ENCODE measurements at regions not wholly inside any gene's neighbourhood (a gene's known extent, or its start where the extent isn't known, plus 50 kb on each side); places are given as distances from the start of the nearest gene placed in this dataset.

DNA sequence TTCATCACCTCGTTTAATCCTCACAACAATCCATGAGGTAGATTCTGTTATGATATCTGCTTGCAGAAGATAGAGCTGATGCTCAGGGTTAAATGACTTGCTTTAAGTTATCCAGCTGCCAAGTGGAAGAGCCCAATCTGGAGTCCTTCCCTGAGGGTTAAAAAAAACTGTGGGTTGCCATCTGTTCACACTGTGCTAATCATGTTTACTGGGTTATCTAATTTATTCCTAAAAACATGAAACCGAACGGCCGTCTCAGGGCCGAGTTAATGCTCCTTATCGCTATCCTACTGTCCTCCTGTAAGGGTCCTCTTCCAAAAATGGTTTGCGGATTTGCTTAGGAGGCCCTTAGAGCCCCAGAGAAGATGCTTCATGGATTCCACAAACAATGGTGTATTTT is 153.3 kb downstream of the YIPF5 start:
- Mint-ChIP-seq H3K4me3 (no peak overlapping the region), H3K27me3 (peaks cover 3 to 6% (median 4%) of the 10 kb centered on the region in 5 donors), H3K27ac (no peak overlapping the region), H3K36me3 (peaks cover 0 to 12% (median 4%) of the 10 kb centered on the region in 5 donors), H3K4me1 (peaks cover 0 to 2% (median 0%) of the 10 kb centered on the region in 7 donors), H3K9me3 (peaks cover 6 to 42% (median 16%) of the 10 kb centered on the region in 11 donors)
- ChIA-PET CTCF (no interaction called here), POLR2A (no interaction called here)
- intact Hi-C loops (cut with micrococcal nuclease): no loop called here
- H3K36me3 ChIP-seq (ENCODE audit: control insufficient read depth in 2 of 3, insufficient read depth in 3 of 3, low read length in 3 of 3): no peaks in the 10 kb centered on the region
- ATAC-seq (no peak), DNase-seq (no peak)
- peaks cover 0 to 4% of the 10 kb centered on the region in 2 donors for H3K27me3 ChIP-seq (ENCODE audit: control insufficient read depth in 2 of 2, insufficient read depth in 2 of 2, low read length in 2 of 2)
- no peak overlapping the region for H3K27ac ChIP-seq (ENCODE audit: low read depth, low read length)
- no peaks in the 10 kb centered on the region for H3K9me3 ChIP-seq (ENCODE audit: control insufficient read depth in 2 of 3, low read length in 3 of 3)
- no peaks in the 10 kb centered on the region for H3K4me1 ChIP-seq (ENCODE audit: control insufficient read depth in 2 of 2, insufficient read depth in 2 of 2, low read length in 2 of 2)
- no peak overlapping the region for H3K4me3 ChIP-seq (ENCODE audit: low read length)

DNA sequence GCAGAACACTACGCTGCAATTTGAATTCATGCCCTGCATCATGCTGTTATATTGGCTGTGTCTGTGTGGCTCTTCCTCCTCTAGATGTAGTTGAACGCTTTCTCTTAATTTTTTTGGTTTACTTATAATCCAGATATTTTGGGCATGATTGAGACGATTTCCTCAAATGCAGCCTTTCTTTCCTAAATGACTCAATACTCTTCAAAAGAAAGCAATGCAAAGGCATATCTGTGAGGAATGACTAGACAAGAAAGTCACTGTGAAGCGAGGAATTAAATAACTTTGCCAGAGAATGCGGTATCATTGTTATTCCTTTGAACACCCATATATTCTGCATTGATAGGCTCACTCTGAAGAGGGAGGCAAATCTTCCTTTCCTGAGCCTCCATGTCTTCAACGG is 152.8 kb downstream of the YIPF5 start:
- Histone ChIP-seq H3K36me3 (ENCODE audit: control insufficient read depth in 2 of 3, insufficient read depth in 3 of 3, low read length in 3 of 3) (no peaks in the 10 kb centered on the region), H3K27ac (ENCODE audit: low read depth, low read length) (no peak overlapping the region), H3K4me3 (ENCODE audit: low read length) (no peak overlapping the region), H3K9me3 (ENCODE audit: control insufficient read depth in 2 of 3, low read length in 3 of 3) (no peaks in the 10 kb centered on the region), H3K4me1 (ENCODE audit: control insufficient read depth in 2 of 2, insufficient read depth in 2 of 2, low read length in 2 of 2) (no peaks in the 10 kb centered on the region), H3K27me3 (ENCODE audit: control insufficient read depth in 2 of 2, insufficient read depth in 2 of 2, low read length in 2 of 2) (peaks cover 0 to 4% of the 10 kb centered on the region in 2 donors)
- intact Hi-C loops (cut with micrococcal nuclease): no loop called here
- peaks cover 0 to 2% (median 0%) of the 10 kb centered on the region in 7 donors for H3K4me1 Mint-ChIP-seq
- CTCF ChIA-PET: no interaction called here
- peaks cover 3 to 6% (median 4%) of the 10 kb centered on the region in 5 donors for H3K27me3 Mint-ChIP-seq
- peaks cover 0 to 12% (median 4%) of the 10 kb centered on the region in 5 donors for H3K36me3 Mint-ChIP-seq
- POLR2A ChIA-PET: no interaction called here
- H3K9me3 Mint-ChIP-seq: peaks cover 6 to 45% (median 16%) of the 10 kb centered on the region in 11 donors
- no peak for ATAC-seq
- no peak overlapping the region for H3K27ac Mint-ChIP-seq
- no peak overlapping the region for H3K4me3 Mint-ChIP-seq
- DNase-seq: no peak

DNA sequence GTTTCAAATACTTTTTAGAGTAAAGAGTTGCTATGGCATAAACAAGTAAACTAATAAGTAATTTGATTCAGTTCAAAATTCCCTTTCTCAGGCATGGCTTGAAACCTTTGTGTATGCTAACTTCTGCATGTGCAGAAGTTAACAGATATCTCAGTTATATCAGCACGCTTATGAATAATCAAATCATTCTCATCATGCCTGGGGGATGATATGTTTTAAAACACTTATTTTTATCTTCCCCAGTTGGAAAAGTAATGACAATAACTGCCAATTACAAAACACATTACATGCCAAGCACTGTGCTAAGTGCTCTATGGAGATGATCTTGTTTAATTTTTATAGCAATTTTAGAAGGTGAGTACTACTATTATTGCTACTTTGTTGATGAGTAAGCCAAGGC is 146.4 kb downstream of the YIPF5 start:
- no peak overlapping the region for H3K27ac Mint-ChIP-seq
- H3K4me3 ChIP-seq (ENCODE audit: low read length): no peak overlapping the region
- H3K4me3 Mint-ChIP-seq: no peak overlapping the region
- POLR2A ChIA-PET: no interaction called here
- no peaks in the 10 kb centered on the region for H3K4me1 ChIP-seq (ENCODE audit: control insufficient read depth in 2 of 2, insufficient read depth in 2 of 2, low read length in 2 of 2)
- no peaks in the 10 kb centered on the region for H3K9me3 ChIP-seq (ENCODE audit: control insufficient read depth in 2 of 3, low read length in 3 of 3)
- no peak for DNase-seq
- CTCF ChIA-PET: no interaction called here
- no peaks in the 10 kb centered on the region for H3K4me1 Mint-ChIP-seq
- no peak overlapping the region for H3K27ac ChIP-seq (ENCODE audit: low read depth, low read length)
- no peaks in the 10 kb centered on the region for H3K36me3 ChIP-seq (ENCODE audit: control insufficient read depth in 2 of 3, insufficient read depth in 3 of 3, low read length in 3 of 3)
- peaks cover 0 to 5% (median 0%) of the 10 kb centered on the region in 5 donors for H3K36me3 Mint-ChIP-seq
- no peaks in the 10 kb centered on the region for H3K27me3 ChIP-seq (ENCODE audit: control insufficient read depth in 2 of 2, insufficient read depth in 2 of 2, low read length in 2 of 2)
- ATAC-seq: no peak
- intact Hi-C loops (cut with micrococcal nuclease): no loop called here
- peaks cover 0 to 32% (median 8%) of the 10 kb centered on the region in 11 donors for H3K9me3 Mint-ChIP-seq
- peaks cover 0 to 7% (median 4%) of the 10 kb centered on the region in 5 donors for H3K27me3 Mint-ChIP-seq

DNA sequence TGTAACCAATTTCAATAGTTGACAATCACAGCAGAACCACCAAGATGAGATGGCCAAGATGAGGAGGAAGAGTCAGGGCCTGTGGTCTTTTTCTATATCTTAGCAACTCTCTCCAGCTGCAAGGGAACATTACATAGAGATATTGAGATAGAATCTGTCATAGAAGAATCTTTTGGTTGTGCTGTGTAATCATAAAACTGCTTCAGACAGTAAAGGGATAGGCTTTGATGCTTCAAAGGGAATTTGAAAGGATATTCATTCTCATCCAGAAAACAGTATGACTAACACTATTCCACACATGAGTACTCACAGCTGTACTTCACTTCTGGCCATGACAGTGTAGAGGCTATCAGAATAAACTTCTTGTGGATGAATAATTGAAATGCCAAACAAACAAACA is 145.9 kb downstream of the YIPF5 start:
- Mint-ChIP-seq H3K27me3 (peaks cover 0 to 7% (median 4%) of the 10 kb centered on the region in 5 donors), H3K9me3 (peaks cover 0 to 32% (median 8%) of the 10 kb centered on the region in 11 donors), H3K27ac (no peak overlapping the region), H3K4me1 (no peaks in the 10 kb centered on the region), H3K36me3 (peaks cover 0 to 5% (median 0%) of the 10 kb centered on the region in 5 donors), H3K4me3 (no peak overlapping the region)
- CTCF ChIA-PET: no interaction called here
- H3K36me3 ChIP-seq (ENCODE audit: control insufficient read depth in 2 of 3, insufficient read depth in 3 of 3, low read length in 3 of 3): no peaks in the 10 kb centered on the region
- DNase-seq (no peak), ATAC-seq (no peak)
- POLR2A ChIA-PET: no interaction called here
- no peaks in the 10 kb centered on the region for H3K9me3 ChIP-seq (ENCODE audit: control insufficient read depth in 2 of 3, low read length in 3 of 3)
- no peak overlapping the region for H3K27ac ChIP-seq (ENCODE audit: low read depth, low read length)
- intact Hi-C loops (cut with micrococcal nuclease): no loop called here
- no peaks in the 10 kb centered on the region for H3K27me3 ChIP-seq (ENCODE audit: control insufficient read depth in 2 of 2, insufficient read depth in 2 of 2, low read length in 2 of 2)
- H3K4me3 ChIP-seq (ENCODE audit: low read length): no peak overlapping the region
- no peaks in the 10 kb centered on the region for H3K4me1 ChIP-seq (ENCODE audit: control insufficient read depth in 2 of 2, insufficient read depth in 2 of 2, low read length in 2 of 2)

DNA sequence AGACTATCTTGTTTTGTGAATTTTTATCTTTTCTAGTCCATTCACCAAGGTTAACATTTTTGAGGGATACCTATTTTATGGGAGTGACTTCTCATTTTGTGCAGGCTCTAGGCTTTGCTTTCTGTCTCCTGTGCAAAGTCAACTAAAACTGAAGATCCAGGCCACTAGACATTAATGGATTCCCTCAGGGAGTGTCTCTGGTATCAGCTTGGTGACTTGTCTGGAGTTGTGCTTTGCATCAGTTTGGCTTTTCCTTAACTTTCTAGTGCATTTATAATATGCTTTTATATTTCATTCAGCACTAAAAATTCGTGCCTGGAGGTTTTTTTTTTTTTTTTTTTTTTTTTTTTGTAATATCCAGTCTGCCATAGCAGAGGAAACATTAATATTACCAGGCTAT is 144.2 kb downstream of the YIPF5 start:
- H3K4me3 Mint-ChIP-seq: no peak overlapping the region
- no peaks in the 10 kb centered on the region for H3K4me1 Mint-ChIP-seq
- POLR2A ChIA-PET: no interaction called here
- H3K36me3 Mint-ChIP-seq: no peaks in the 10 kb centered on the region
- DNase-seq: no peak
- peaks cover 0 to 10% (median 2%) of the 10 kb centered on the region in 5 donors for H3K27me3 Mint-ChIP-seq
- no peak overlapping the region for H3K27ac ChIP-seq (ENCODE audit: low read depth, low read length)
- CTCF ChIA-PET: no interaction called here
- H3K27ac Mint-ChIP-seq: no peak overlapping the region
- H3K9me3 Mint-ChIP-seq: peaks cover 0 to 18% (median 4%) of the 10 kb centered on the region in 11 donors
- H3K36me3 ChIP-seq (ENCODE audit: control insufficient read depth in 2 of 3, insufficient read depth in 3 of 3, low read length in 3 of 3): no peaks in the 10 kb centered on the region
- intact Hi-C loops (cut with micrococcal nuclease): no loop called here
- H3K9me3 ChIP-seq (ENCODE audit: control insufficient read depth in 2 of 3, low read length in 3 of 3): no peaks in the 10 kb centered on the region
- H3K4me3 ChIP-seq (ENCODE audit: low read length): no peak overlapping the region
- no peaks in the 10 kb centered on the region for H3K27me3 ChIP-seq (ENCODE audit: control insufficient read depth in 2 of 2, insufficient read depth in 2 of 2, low read length in 2 of 2)
- no peaks in the 10 kb centered on the region for H3K4me1 ChIP-seq (ENCODE audit: control insufficient read depth in 2 of 2, insufficient read depth in 2 of 2, low read length in 2 of 2)
- ATAC-seq: no peak

DNA sequence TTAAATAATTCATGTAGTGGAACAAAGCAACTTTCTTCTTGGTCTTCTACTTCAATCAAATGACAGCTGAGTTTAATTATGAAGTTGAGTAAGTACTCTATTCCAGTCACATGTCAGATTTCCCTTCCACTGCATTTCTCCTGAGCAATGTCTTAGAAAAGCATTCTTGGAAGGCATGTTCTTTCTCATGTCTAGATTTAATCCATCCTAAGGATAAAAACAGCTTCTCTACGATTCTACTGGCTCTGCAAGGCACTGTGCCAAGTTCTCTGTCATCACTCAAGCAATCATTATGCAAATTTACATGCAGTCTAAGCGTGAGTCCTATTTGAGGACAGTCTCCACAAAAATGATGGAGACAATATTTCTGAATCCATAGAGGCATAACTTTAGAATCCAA is 142.4 kb downstream of the YIPF5 start:
- Mint-ChIP-seq H3K27ac (no peak overlapping the region), H3K4me3 (no peak overlapping the region), H3K9me3 (peaks cover 0 to under 1% (median 0%) of the 10 kb centered on the region in 11 donors), H3K27me3 (peaks cover 0 to 18% (median 2%) of the 10 kb centered on the region in 5 donors), H3K36me3 (no peaks in the 10 kb centered on the region), H3K4me1 (no peaks in the 10 kb centered on the region)
- no peak overlapping the region for H3K27ac ChIP-seq (ENCODE audit: low read depth, low read length)
- H3K27me3 ChIP-seq (ENCODE audit: control insufficient read depth in 2 of 2, insufficient read depth in 2 of 2, low read length in 2 of 2): no peaks in the 10 kb centered on the region
- ATAC-seq (no peak), DNase-seq (no peak)
- intact Hi-C loops (cut with micrococcal nuclease): no loop called here
- POLR2A ChIA-PET: no interaction called here
- CTCF ChIA-PET: no interaction called here
- no peak overlapping the region for H3K4me3 ChIP-seq (ENCODE audit: low read length)
- no peaks in the 10 kb centered on the region for H3K4me1 ChIP-seq (ENCODE audit: control insufficient read depth in 2 of 2, insufficient read depth in 2 of 2, low read length in 2 of 2)
- H3K36me3 ChIP-seq (ENCODE audit: control insufficient read depth in 2 of 3, insufficient read depth in 3 of 3, low read length in 3 of 3): no peaks in the 10 kb centered on the region
- H3K9me3 ChIP-seq (ENCODE audit: control insufficient read depth in 2 of 3, low read length in 3 of 3): no peaks in the 10 kb centered on the region

DNA sequence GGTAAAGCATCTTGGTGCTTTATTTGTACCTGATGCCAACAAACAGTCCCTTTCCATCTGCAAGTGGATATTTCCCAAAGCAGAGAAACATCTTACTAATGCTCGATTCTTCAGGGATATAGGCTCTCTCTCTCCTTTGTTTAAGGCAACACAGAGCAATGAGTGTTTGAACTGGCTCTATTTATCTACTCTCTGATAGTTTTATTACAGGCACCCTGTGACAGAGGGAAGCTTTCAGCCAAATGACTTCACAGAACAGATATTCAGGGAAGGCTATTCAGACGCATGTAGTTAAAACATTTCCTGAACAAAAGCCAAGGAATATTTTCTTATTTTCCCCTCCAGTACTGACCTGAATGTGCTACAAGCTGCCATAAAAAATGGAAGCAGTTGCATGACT is 141.8 kb downstream of the YIPF5 start:
- DNase-seq (no peak), ATAC-seq (no peak)
- peaks cover 0 to 18% (median 2%) of the 10 kb centered on the region in 5 donors for H3K27me3 Mint-ChIP-seq
- no peaks in the 10 kb centered on the region for H3K4me1 Mint-ChIP-seq
- Histone ChIP-seq H3K4me3 (ENCODE audit: low read length) (no peak overlapping the region), H3K9me3 (ENCODE audit: control insufficient read depth in 2 of 3, low read length in 3 of 3) (no peaks in the 10 kb centered on the region), H3K27me3 (ENCODE audit: control insufficient read depth in 2 of 2, insufficient read depth in 2 of 2, low read length in 2 of 2) (no peaks in the 10 kb centered on the region), H3K27ac (ENCODE audit: low read depth, low read length) (no peak overlapping the region), H3K36me3 (ENCODE audit: control insufficient read depth in 2 of 3, insufficient read depth in 3 of 3, low read length in 3 of 3) (no peaks in the 10 kb centered on the region), H3K4me1 (ENCODE audit: control insufficient read depth in 2 of 2, insufficient read depth in 2 of 2, low read length in 2 of 2) (no peaks in the 10 kb centered on the region)
- no peak overlapping the region for H3K27ac Mint-ChIP-seq
- H3K9me3 Mint-ChIP-seq: no peaks in the 10 kb centered on the region
- ChIA-PET POLR2A (no interaction called here), CTCF (no interaction called here)
- no peak overlapping the region for H3K4me3 Mint-ChIP-seq
- no peaks in the 10 kb centered on the region for H3K36me3 Mint-ChIP-seq
- intact Hi-C loops (cut with micrococcal nuclease): no loop called here

Measured in naive thymus-derived CD4-positive, alpha-beta T cell (primary cell).